ENCODE measurements at regions not wholly inside any gene's neighbourhood (a gene's known extent, or its start where the extent isn't known, plus 50 kb on each side); places are given as distances from the start of the nearest gene placed in this dataset.
"Not testable (repeated sequence)": the region's sequence is repeated elsewhere in the genome, so short reads cannot be mapped to it uniquely, and the experiment has no call there.

GRCh38 chr3:160098926-160099626 is 110.4 kb downstream of the IL12A start:
- H3K27me3 ChIP-seq (ENCODE audit: low read length): no peaks in the 10 kb centered on the region
- H3K9me2 ChIP-seq (replicated peaks; ENCODE audit: insufficient read depth, low read length): no peaks in the 10 kb centered on the region
- H3K4me1 ChIP-seq (ENCODE audit: low read length): no peaks in the 10 kb centered on the region
- no peak overlapping the region for H3K9ac ChIP-seq (ENCODE audit: low read length)
- H2AFZ ChIP-seq (ENCODE audit: low read length): no peak overlapping the region
- H3K36me3 ChIP-seq (ENCODE audit: insufficient read depth, low read length): no peaks in the 10 kb centered on the region
- no peak overlapping the region for H3K4me3 ChIP-seq (ENCODE audit: low read length)
- no peaks in the 10 kb centered on the region for H3K79me2 ChIP-seq (ENCODE audit: low read length)
- H3K4me2 ChIP-seq (ENCODE audit: low read depth, low read length, poor library complexity, severe bottlenecking): no peak overlapping the region
- no peak overlapping the region for H3K27ac ChIP-seq (ENCODE audit: low read length)
- no peaks in the 10 kb centered on the region for H3K9me3 ChIP-seq (ENCODE audit: low read length)
- H4K20me1 ChIP-seq (ENCODE audit: insufficient read depth, low read depth, low read length): no peaks in the 10 kb centered on the region
- no peak for DNase-seq

- Histone ChIP-seq H3K36me3 (ENCODE audit: insufficient read depth, low read length) (no peaks in the 10 kb centered on the region), H3K4me3 (ENCODE audit: low read length) (no peak overlapping the region), H3K4me2 (ENCODE audit: low read depth, low read length, poor library complexity, severe bottlenecking) (no peak overlapping the region), H3K9me3 (ENCODE audit: low read length) (no peaks in the 10 kb centered on the region), H3K27ac (ENCODE audit: low read length) (no peak overlapping the region), H2AFZ (ENCODE audit: low read length) (no peak overlapping the region), H4K20me1 (ENCODE audit: insufficient read depth, low read depth, low read length) (no peaks in the 10 kb centered on the region), H3K4me1 (ENCODE audit: low read length) (no peaks in the 10 kb centered on the region), H3K27me3 (ENCODE audit: low read length) (no peaks in the 10 kb centered on the region), H3K9me2 (replicated peaks; ENCODE audit: insufficient read depth, low read length) (no peaks in the 10 kb centered on the region), H3K9ac (ENCODE audit: low read length) (no peak overlapping the region), H3K79me2 (ENCODE audit: low read length) (no peaks in the 10 kb centered on the region)
- DNase-seq: no peak
Observed at GRCh38 chr3:160099834-160100233, 111.2 kb downstream of the IL12A start.

- no peaks in the 10 kb centered on the region for H3K36me3 ChIP-seq (ENCODE audit: insufficient read depth, low read length)
- H3K4me1 ChIP-seq (ENCODE audit: low read length): no peaks in the 10 kb centered on the region
- no peak overlapping the region for H3K4me3 ChIP-seq (ENCODE audit: low read length)
- no peaks in the 10 kb centered on the region for H4K20me1 ChIP-seq (ENCODE audit: insufficient read depth, low read depth, low read length)
- H3K9me2 ChIP-seq (replicated peaks; ENCODE audit: insufficient read depth, low read length): no peaks in the 10 kb centered on the region
- H3K4me2 ChIP-seq (ENCODE audit: low read depth, low read length, poor library complexity, severe bottlenecking): no peak overlapping the region
- no peaks in the 10 kb centered on the region for H3K79me2 ChIP-seq (ENCODE audit: low read length)
- no peak overlapping the region for H3K27ac ChIP-seq (ENCODE audit: low read length)
- no peak for DNase-seq
- no peaks in the 10 kb centered on the region for H3K9me3 ChIP-seq (ENCODE audit: low read length)
- no peak overlapping the region for H2AFZ ChIP-seq (ENCODE audit: low read length)
- no peak overlapping the region for H3K9ac ChIP-seq (ENCODE audit: low read length)
- H3K27me3 ChIP-seq (ENCODE audit: low read length): no peaks in the 10 kb centered on the region
Observed at GRCh38 chr3:160100610-160101009, 112.0 kb downstream of the IL12A start.

DNA sequence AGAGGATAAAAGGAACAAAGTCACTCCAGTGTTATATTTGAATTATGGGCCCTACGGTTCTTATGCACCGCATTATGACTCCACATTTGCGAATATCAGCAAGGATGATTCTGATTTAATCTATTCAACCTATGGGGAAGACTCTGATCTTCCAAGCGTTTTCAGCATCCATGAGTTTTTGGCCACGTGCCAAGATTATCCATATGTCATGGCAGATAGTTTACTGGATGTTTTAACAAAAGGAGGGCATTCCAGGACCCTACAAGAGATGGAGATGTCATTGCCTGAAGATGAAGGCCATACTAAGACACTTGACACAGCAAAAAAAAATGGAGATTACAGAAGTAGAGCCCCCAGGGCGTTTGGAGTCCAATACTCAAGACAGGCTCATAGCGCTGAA is 113.4 kb downstream of the IL12A start:
- H3K27me3 ChIP-seq (ENCODE audit: low read length); H3K27ac ChIP-seq (ENCODE audit: low read length); H3K9me2 ChIP-seq (replicated peaks; ENCODE audit: insufficient read depth, low read length); H4K20me1 ChIP-seq (ENCODE audit: insufficient read depth, low read depth, low read length); H3K4me1 ChIP-seq (ENCODE audit: low read length); H3K9me3 ChIP-seq (ENCODE audit: low read length); H3K4me2 ChIP-seq (ENCODE audit: low read depth, low read length, poor library complexity, severe bottlenecking); H2AFZ ChIP-seq (ENCODE audit: low read length); H3K79me2 ChIP-seq (ENCODE audit: low read length); H3K9ac ChIP-seq (ENCODE audit: low read length); DNase-seq; H3K36me3 ChIP-seq (ENCODE audit: insufficient read depth, low read length); H3K4me3 ChIP-seq (ENCODE audit: low read length): not testable (repeated sequence)

DNA sequence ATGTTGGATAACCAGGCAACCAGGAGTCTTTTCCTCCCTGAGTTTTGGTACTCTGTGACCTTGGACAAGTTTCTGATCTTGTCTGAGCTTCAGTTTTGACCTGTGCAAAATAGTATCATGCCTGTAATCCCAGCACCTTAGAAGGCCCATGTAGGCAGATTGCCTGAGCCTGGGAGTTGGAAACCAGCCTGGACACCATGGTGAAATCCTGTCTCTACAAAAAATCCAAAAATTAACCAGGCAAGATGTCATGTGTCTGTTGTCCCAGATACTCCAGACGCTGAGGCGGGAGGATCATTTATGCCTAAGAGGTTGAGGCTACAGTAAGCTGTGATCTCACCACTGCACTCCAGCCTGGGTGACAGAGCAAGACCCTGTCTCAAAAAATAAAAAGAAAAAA is 114.8 kb downstream of the IL12A start:
- H3K27me3 ChIP-seq (ENCODE audit: low read length): no peaks in the 10 kb centered on the region
- no peaks in the 10 kb centered on the region for H4K20me1 ChIP-seq (ENCODE audit: insufficient read depth, low read depth, low read length)
- H3K9me2 ChIP-seq (replicated peaks; ENCODE audit: insufficient read depth, low read length): no peaks in the 10 kb centered on the region
- no peaks in the 10 kb centered on the region for H3K4me1 ChIP-seq (ENCODE audit: low read length)
- no peaks in the 10 kb centered on the region for H3K36me3 ChIP-seq (ENCODE audit: insufficient read depth, low read length)
- H3K27ac ChIP-seq (ENCODE audit: low read length): no peak overlapping the region
- H3K9me3 ChIP-seq (ENCODE audit: low read length): no peaks in the 10 kb centered on the region
- H3K9ac ChIP-seq (ENCODE audit: low read length): no peak overlapping the region
- no peak overlapping the region for H2AFZ ChIP-seq (ENCODE audit: low read length)
- no peak for DNase-seq
- no peak overlapping the region for H3K4me3 ChIP-seq (ENCODE audit: low read length)
- H3K79me2 ChIP-seq (ENCODE audit: low read length): no peaks in the 10 kb centered on the region
- no peak overlapping the region for H3K4me2 ChIP-seq (ENCODE audit: low read depth, low read length, poor library complexity, severe bottlenecking)

GRCh38 chr3:160105907-160106584 is 117.4 kb downstream of the IL12A start:
- H3K9me2 ChIP-seq (replicated peaks; ENCODE audit: insufficient read depth, low read length): no peaks in the 10 kb centered on the region
- H3K9me3 ChIP-seq (ENCODE audit: low read length): no peaks in the 10 kb centered on the region
- no peak overlapping the region for H3K4me2 ChIP-seq (ENCODE audit: low read depth, low read length, poor library complexity, severe bottlenecking)
- no peak overlapping the region for H3K9ac ChIP-seq (ENCODE audit: low read length)
- no peak for DNase-seq
- no peak overlapping the region for H3K27ac ChIP-seq (ENCODE audit: low read length)
- H3K4me3 ChIP-seq (ENCODE audit: low read length): no peak overlapping the region
- H2AFZ ChIP-seq (ENCODE audit: low read length): no peak overlapping the region
- no peaks in the 10 kb centered on the region for H3K4me1 ChIP-seq (ENCODE audit: low read length)
- H3K79me2 ChIP-seq (ENCODE audit: low read length): no peaks in the 10 kb centered on the region
- H3K36me3 ChIP-seq (ENCODE audit: insufficient read depth, low read length): no peaks in the 10 kb centered on the region
- no peaks in the 10 kb centered on the region for H3K27me3 ChIP-seq (ENCODE audit: low read length)
- H4K20me1 ChIP-seq (ENCODE audit: insufficient read depth, low read depth, low read length): no peaks in the 10 kb centered on the region

DNA sequence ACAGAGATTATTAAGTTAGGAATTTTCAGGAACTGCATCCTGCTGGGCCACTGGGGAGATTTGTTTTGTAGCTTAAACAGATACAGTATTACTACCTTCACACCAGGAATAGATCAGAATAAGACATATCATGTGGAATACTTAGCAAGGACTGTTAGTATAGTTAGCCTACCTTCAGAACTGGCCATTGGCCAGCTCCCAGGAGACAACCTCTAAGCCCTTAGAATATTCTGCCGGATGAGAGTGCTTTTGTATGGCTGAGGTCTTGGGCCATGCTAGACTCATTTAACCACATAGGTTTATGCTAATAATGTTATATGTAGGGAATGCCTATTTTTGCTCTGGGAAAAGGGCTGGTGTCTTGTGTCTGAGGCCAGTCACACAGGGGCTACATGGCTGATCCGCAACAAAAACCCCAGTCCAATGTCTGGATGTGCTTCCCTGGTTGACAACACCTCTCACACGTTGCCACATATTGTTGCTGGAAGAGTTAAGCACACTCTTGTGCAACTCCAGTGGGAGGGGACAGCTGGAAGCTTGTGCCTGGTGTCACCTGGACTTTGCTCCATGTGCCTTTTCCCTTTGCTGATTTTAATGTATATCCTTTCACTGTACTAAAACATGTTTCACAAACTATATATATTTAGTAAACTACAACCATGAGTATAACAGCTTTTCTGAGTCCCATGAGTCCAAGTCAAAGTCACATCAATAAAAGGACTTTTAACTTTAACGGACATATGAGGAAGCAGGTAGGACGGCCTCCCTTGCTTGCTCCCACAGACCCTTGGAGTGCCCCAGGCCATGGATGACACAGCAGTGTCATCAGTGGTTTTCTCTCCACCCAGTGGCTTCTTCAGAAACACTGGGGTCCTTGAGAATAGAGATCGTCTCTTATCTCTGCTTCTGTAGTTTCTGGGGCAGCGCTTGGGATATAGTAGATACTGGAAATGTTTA is 118.0 kb upstream of the C3orf80 start:
- no peak overlapping the region for H3K27ac ChIP-seq (ENCODE audit: low read length)
- H3K4me3 ChIP-seq (ENCODE audit: low read length): no peak overlapping the region
- no peaks in the 10 kb centered on the region for H3K79me2 ChIP-seq (ENCODE audit: low read length)
- H4K20me1 ChIP-seq (ENCODE audit: insufficient read depth, low read depth, low read length): no peaks in the 10 kb centered on the region
- no peaks in the 10 kb centered on the region for H3K27me3 ChIP-seq (ENCODE audit: low read length)
- H3K9me3 ChIP-seq (ENCODE audit: low read length): no peaks in the 10 kb centered on the region
- H3K9ac ChIP-seq (ENCODE audit: low read length): no peak overlapping the region
- no peak for DNase-seq
- no peaks in the 10 kb centered on the region for H3K36me3 ChIP-seq (ENCODE audit: insufficient read depth, low read length)
- H3K4me2 ChIP-seq (ENCODE audit: low read depth, low read length, poor library complexity, severe bottlenecking): no peak overlapping the region
- no peak overlapping the region for H2AFZ ChIP-seq (ENCODE audit: low read length)
- H3K9me2 ChIP-seq (replicated peaks; ENCODE audit: insufficient read depth, low read length): no peaks in the 10 kb centered on the region
- no peaks in the 10 kb centered on the region for H3K4me1 ChIP-seq (ENCODE audit: low read length)

- no peak overlapping the region for H3K4me3 ChIP-seq (ENCODE audit: low read length)
- no peaks in the 10 kb centered on the region for H3K36me3 ChIP-seq (ENCODE audit: insufficient read depth, low read length)
- H3K9me3 ChIP-seq (ENCODE audit: low read length): no peaks in the 10 kb centered on the region
- H3K9ac ChIP-seq (ENCODE audit: low read length): no peak overlapping the region
- no peaks in the 10 kb centered on the region for H3K9me2 ChIP-seq (replicated peaks; ENCODE audit: insufficient read depth, low read length)
- DNase-seq: no peak
- no peaks in the 10 kb centered on the region for H4K20me1 ChIP-seq (ENCODE audit: insufficient read depth, low read depth, low read length)
- H3K27me3 ChIP-seq (ENCODE audit: low read length): no peaks in the 10 kb centered on the region
- H3K79me2 ChIP-seq (ENCODE audit: low read length): no peaks in the 10 kb centered on the region
- H2AFZ ChIP-seq (ENCODE audit: low read length): no peak overlapping the region
- H3K4me2 ChIP-seq (ENCODE audit: low read depth, low read length, poor library complexity, severe bottlenecking): no peak overlapping the region
- no peak overlapping the region for H3K27ac ChIP-seq (ENCODE audit: low read length)
- H3K4me1 ChIP-seq (ENCODE audit: low read length): no peaks in the 10 kb centered on the region
Observed at GRCh38 chr3:160108362-160108761, 116.9 kb upstream of the C3orf80 start.
